GM23338 (cell line): ENCODE measurements at regions not wholly inside any gene's neighbourhood (a gene's known extent, or its start where the extent isn't known, plus 50 kb on each side); places are given as distances from the start of the nearest gene placed in this dataset.

Experiments used
- ATAC-seq: fragments of 200-7000 bp; cut with Tn5 transposase; 3 replicates; pipeline ENCODE4 v1.9.1; 2020
- DNase-seq: peaks from one replicate; pipeline ENCODE4 v3.0.0-alpha.2; 2015; ENCODE audit warnings: low spot score
- H2AFZ ChIP-seq: fragments of 200-600 bp; sonication (generic); 2 replicates; pipeline ENCODE4 v1.8.0; 2016; ENCODE audit warnings: antibody characterized with exemption, mild to moderate bottlenecking, moderate library complexity
- H3F3A ChIP-seq: fragments of 200-600 bp; sonication (generic); replicated peaks from 2 replicates; pipeline ENCODE4 v1.8.0; 2017; ENCODE audit warnings: antibody characterized with exemption, mixed run types, low read depth
- H3K27ac ChIP-seq: fragments of 200-600 bp; sonication (generic); 2 replicates; pipeline ENCODE4 v1.6.1; 2016; ENCODE audit warnings: low read depth
- H3K27me3 ChIP-seq: fragments of 200-600 bp; sonication (generic); 2 replicates; pipeline ENCODE4 v1.8.0; 2016; ENCODE audit warnings: mild to moderate bottlenecking, mixed run types, moderate library complexity; ENCODE audit not compliant: insufficient read depth
- H3K36me3 ChIP-seq: fragments of 200-600 bp; sonication (generic); 2 replicates; pipeline ENCODE4 v1.8.0; 2016; ENCODE audit warnings: mild to moderate bottlenecking; ENCODE audit not compliant: insufficient read depth
- H3K4me1 ChIP-seq: fragments of 200-600 bp; sonication (generic); 2 replicates; pipeline ENCODE4 v1.8.0; 2016; ENCODE audit warnings: mild to moderate bottlenecking, moderate library complexity; ENCODE audit not compliant: insufficient read depth
- H3K4me2 ChIP-seq: fragments of 200-600 bp; sonication (generic); 2 replicates; pipeline ENCODE4 v1.7.1; 2017; ENCODE audit warnings: mixed run types
- H3K4me3 ChIP-seq: fragments of 200-600 bp; sonication (generic); 2 replicates; pipeline ENCODE4 v1.6.1; 2016; ENCODE audit warnings: mixed run types
- H3K79me2 ChIP-seq: fragments of 200-600 bp; sonication (generic); replicated peaks from 2 replicates; pipeline ENCODE4 v1.8.0; 2017; ENCODE audit warnings: mild to moderate bottlenecking; ENCODE audit not compliant: insufficient read depth
- H3K9me2 ChIP-seq: fragments of 200-600 bp; sonication (generic); 2 replicates; pipeline ENCODE4 v1.8.0; 2017; ENCODE audit not compliant: insufficient read depth
- H4K20me1 ChIP-seq: fragments of 200-600 bp; sonication (generic); replicated peaks from 2 replicates; pipeline ENCODE4 v1.8.0; 2017; ENCODE audit warnings: mild to moderate bottlenecking; ENCODE audit not compliant: insufficient read depth
- H3K27ac Mint-ChIP-seq: 2 replicates; pipeline ENCODE4 v1.8.0; 2020; ENCODE audit warnings: inconsistent platforms, mild to moderate bottlenecking, moderate library complexity, mixed read lengths
- H3K27me3 Mint-ChIP-seq: 3 replicates; pipeline ENCODE4 v1.8.0; 2022; ENCODE audit warnings: low read depth, mild to moderate bottlenecking, moderate library complexity, mixed read lengths, inconsistent platforms; ENCODE audit not compliant: insufficient read depth, poor library complexity
- H3K36me3 Mint-ChIP-seq: 3 replicates; pipeline ENCODE4 v1.8.0; 2021; ENCODE audit warnings: low read depth, mild to moderate bottlenecking, inconsistent platforms, moderate library complexity, mixed read lengths
- H3K4me1 Mint-ChIP-seq: 3 replicates; pipeline ENCODE4 v1.8.0; 2020; ENCODE audit warnings: mild to moderate bottlenecking, inconsistent platforms, mixed read lengths
- H3K4me3 Mint-ChIP-seq: 3 replicates; pipeline ENCODE4 v1.8.0; 2021; ENCODE audit warnings: moderate library complexity, mild to moderate bottlenecking, inconsistent platforms, mixed read lengths
- H3K9me3 Mint-ChIP-seq: 3 replicates; pipeline ENCODE4 v1.8.0; 2020; ENCODE audit warnings: moderate library complexity, mild to moderate bottlenecking, inconsistent platforms, mixed read lengths
- CREB1 ChIP-seq: fragments of 250-450 bp; sonication (Bioruptor Pico); IDR thresholded peaks from 2 replicates; pipeline ENCODE4 v1.5.0; 2020; ENCODE audit warnings: low read depth, mild to moderate bottlenecking, moderate library complexity
- EZH2phosphoT487 ChIP-seq: fragments of 200-600 bp; sonication (generic); IDR thresholded peaks from one replicate; pipeline ENCODE4 v1.8.1; 2018; ENCODE audit warnings: antibody characterized with exemption; ENCODE audit not compliant: unreplicated experiment
- JUNB ChIP-seq: IDR thresholded peaks from one replicate; pipeline ENCODE4 v1.6.1; 2016; ENCODE audit warnings: antibody characterized with exemption; ENCODE audit not compliant: unreplicated experiment
- NANOG ChIP-seq: IDR thresholded peaks from 2 replicates; pipeline ENCODE4 v1.6.1; 2016; ENCODE audit warnings: antibody characterized with exemption, borderline replicate concordance
- POLR2AphosphoS5 ChIP-seq: IDR thresholded peaks from 2 replicates; pipeline ENCODE4 v1.6.1; 2016; ENCODE audit warnings: antibody characterized with exemption, low read depth
- STAT1 ChIP-seq: IDR thresholded peaks from one replicate; pipeline ENCODE4 v1.6.1; 2016; ENCODE audit warnings: antibody characterized with exemption; ENCODE audit not compliant: unreplicated experiment
- ZNF114 ChIP-seq: fragments of 250-450 bp; sonication (Bioruptor Pico); IDR thresholded peaks from 2 replicates; pipeline ENCODE4 v1.5.0; 2020; ENCODE audit warnings: mild to moderate bottlenecking, moderate library complexity
- ZNF331 ChIP-seq: fragments of 250-450 bp; sonication (Bioruptor Pico); IDR thresholded peaks from 2 replicates; pipeline ENCODE4 v1.5.0; 2020; ENCODE audit warnings: low read depth, mild to moderate bottlenecking, moderate library complexity
- ZNF462 ChIP-seq: fragments of 250-450 bp; sonication (Bioruptor Pico); IDR thresholded peaks from 2 replicates; pipeline ENCODE4 v1.5.0; 2020; ENCODE audit warnings: mild to moderate bottlenecking, moderate library complexity
- TF ChIP-seq, protein P1 (sequence below): IDR thresholded peaks from 2 replicates; pipeline ENCODE4 v1.6.1; 2016; ENCODE audit warnings: antibody characterized with exemption

GRCh38 chr5:152549709-152550108 is 144.6 kb upstream of the NMUR2 start:
- H3K9me2 ChIP-seq = no peaks in the 10 kb centered on the region; the same call in 1 of the 2 replicates
- H3K27ac Mint-ChIP-seq = no peak overlapping the region; the same call in 1 of the 2 replicates
- no peaks in the 10 kb centered on the region for H3K4me1 ChIP-seq
- H3K9me3 Mint-ChIP-seq = no peaks in the 10 kb centered on the region; the same call in 2 of the 3 replicates
- H3K27ac ChIP-seq = no peak overlapping the region
- TF ChIP-seq, protein P1, sequence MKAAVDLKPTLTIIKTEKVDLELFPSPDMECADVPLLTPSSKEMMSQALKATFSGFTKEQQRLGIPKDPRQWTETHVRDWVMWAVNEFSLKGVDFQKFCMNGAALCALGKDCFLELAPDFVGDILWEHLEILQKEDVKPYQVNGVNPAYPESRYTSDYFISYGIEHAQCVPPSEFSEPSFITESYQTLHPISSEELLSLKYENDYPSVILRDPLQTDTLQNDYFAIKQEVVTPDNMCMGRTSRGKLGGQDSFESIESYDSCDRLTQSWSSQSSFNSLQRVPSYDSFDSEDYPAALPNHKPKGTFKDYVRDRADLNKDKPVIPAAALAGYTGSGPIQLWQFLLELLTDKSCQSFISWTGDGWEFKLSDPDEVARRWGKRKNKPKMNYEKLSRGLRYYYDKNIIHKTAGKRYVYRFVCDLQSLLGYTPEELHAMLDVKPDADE = no peak
- TF ChIP-seq ZNF462 (no peak), NANOG (no peak), ZNF114 (CRISPR knock-in tag) (no peak), EZH2phosphoT487 (no peak), CREB1 (CRISPR knock-in tag) (no peak), ZNF331 (no peak), POLR2AphosphoS5 (no peak), STAT1 (no peak), JUNB (no peak)
- H3K79me2 ChIP-seq = no peaks in the 10 kb centered on the region
- no peaks in the 10 kb centered on the region for H3K27me3 ChIP-seq
- no peaks in the 10 kb centered on the region for H3K36me3 Mint-ChIP-seq
- no peaks in the 10 kb centered on the region for H3F3A ChIP-seq
- no peak for ATAC-seq
- peaks cover 5% of the 10 kb centered on the region for H3K27me3 Mint-ChIP-seq
- H3K4me2 ChIP-seq = no peak overlapping the region
- no peaks in the 10 kb centered on the region for H4K20me1 ChIP-seq
- no peak overlapping the region for H2AFZ ChIP-seq
- no peak overlapping the region for H3K4me3 Mint-ChIP-seq
- no peaks in the 10 kb centered on the region for H3K4me1 Mint-ChIP-seq
- DNase-seq = no peak
- no peak overlapping the region for H3K4me3 ChIP-seq
- H3K36me3 ChIP-seq = no peaks in the 10 kb centered on the region
